Glomerular visceral epithelial cell (primary cell): ENCODE measurements at regions not wholly inside any gene's neighbourhood (a gene's known extent, or its start where the extent isn't known, plus 50 kb on each side); places are given as distances from the start of the nearest gene placed in this dataset.

Experiments used
- DNase-seq: peaks from one replicate; pipeline ENCODE4 v3.0.0-alpha.2; 2016; ENCODE audit errors: extremely low spot score

DNA sequence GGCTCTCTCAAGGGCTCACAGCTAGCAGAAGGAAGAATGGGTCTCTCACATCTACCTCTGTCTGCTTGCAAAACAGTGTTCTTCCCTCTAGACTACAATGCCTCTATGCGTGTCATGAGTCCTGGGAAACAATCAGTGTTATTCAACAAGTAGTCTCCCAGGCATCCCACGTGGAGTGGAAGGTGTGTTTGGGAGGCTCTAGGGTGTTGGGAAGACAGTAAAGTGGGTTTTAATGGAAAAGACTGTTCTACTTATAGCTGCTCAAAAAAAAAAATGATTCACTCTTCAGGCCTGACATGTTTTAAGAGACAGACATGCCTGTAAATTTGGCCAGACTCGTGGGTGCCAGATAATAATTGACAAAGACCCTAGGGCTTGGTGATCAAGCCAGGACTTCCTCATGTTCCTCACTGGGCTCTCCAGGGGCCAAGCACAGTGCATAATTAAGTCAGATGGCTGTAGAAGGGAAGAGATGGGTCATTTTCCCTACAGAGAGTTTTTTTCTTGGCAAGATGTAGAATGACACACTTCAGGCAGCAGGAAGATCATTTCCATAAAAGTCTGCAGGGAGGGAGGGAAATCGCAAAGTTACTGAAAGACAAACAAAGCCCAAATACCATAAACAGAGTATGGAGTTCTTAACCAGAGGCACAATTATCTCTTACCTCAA is 246.4 kb downstream of the ACTL7B start:
- DNase-seq: no peak

DNA sequence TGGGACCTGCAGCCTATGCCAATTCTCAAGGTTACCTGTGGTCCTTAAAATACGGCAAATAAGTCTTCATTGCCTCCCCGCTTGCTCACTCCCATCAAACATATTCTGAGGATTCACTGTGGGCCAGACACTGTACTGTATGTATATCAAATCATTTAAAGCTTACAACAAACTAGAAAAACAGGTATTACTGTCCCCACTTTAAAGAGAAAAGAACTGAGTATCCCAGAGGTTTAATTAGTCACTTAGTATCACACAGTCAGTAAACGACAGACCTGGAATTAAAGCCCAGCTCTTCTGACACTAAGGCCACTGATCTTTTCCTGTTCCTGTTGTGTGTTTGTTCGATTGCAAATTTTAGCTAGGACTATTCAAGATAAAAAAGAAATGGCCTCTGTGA is 248.2 kb downstream of the ACTL7B start:
- DNase-seq: no peak

- no peak for DNase-seq
These were observed 249.4 kb downstream of the ACTL7B start for GRCh38 chr9:108606401-108606800.

- no peak for DNase-seq
These were observed 252.6 kb downstream of the ACTL7B start for GRCh38 chr9:108603141-108603540.

DNA sequence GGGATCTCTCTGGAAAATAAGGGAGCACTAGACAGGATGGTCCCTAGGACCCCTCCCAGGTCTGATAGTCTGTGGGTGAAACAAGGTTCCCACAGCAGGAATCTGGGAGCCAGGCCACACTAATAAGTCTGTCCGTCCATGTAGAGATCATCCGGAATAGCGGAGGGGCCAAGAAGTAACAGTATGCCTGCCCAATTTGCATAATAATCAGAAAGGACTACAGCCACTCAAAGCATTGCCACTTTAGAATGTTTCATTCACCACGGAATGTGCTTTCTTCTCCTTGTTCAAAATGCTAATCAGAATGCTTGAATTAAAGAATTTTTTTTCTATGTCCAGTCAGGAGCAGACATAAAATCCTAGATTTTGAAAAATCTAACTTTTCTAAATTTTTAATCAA is 254.9 kb downstream of the ACTL7B start:
- no peak for DNase-seq

GRCh38 chr9:108599571-108599970 is 256.2 kb downstream of the ACTL7B start:
- DNase-seq: no peak

DNA sequence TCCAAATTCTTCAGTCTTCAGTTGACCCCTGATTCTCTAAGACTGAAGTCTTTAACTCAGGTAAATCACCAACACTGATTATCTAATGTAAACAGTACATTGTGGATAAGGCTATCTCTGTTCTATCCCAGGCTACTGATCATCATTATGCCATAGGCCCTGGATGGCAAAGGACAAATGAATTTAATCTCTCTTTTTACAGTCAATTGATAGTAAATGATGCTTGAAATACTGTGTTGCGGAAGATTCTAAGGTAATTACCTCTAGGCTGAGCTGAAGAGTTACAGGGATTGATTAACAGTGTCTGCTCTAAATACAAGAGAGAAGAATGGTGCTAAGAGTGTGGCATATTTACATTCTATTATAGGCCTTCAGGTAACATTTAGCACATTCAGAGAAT is 264.7 kb downstream of the ACTL7B start:
- no peak for DNase-seq

GRCh38 chr9:108588246-108588645 is 267.5 kb downstream of the ACTL7B start:
- no peak for DNase-seq

GRCh38 chr9:108586471-108587139 is 269.2 kb downstream of the ACTL7B start:
- DNase-seq: no peak

GRCh38 chr9:108584860-108585259 is 270.9 kb downstream of the ACTL7B start:
- no peak for DNase-seq

- DNase-seq: no peak
These were observed 273.1 kb downstream of the ACTL7B start for GRCh38 chr9:108582726-108583125.

- peak; percentile 53 for DNase-seq
These were observed 275.9 kb downstream of the ACTL7B start for GRCh38 chr9:108579757-108580439.

GRCh38 chr9:108575276-108575675 is 280.5 kb downstream of the ACTL7B start:
- no peak for DNase-seq

DNA sequence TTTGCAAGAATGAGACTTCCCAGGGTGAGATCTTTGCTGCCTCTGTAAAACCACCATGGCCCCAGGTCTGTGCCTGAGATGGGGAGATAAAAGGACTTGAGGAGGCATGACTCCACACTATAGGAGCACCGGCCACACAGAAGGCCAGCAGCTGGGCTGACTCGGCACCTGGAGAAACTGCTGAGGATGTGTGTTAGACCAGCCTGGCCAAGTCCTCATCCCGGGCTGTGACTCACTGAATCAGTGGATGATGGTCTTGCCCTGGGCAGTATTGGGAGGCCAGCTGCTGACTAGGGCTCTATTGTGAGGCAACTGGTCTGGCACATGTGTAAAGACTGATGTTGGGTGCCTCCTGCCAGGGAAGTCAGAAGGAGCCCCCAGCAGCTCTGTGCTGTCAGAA is 286.2 kb downstream of the ACTL7B start:
- DNase-seq: no peak

DNA sequence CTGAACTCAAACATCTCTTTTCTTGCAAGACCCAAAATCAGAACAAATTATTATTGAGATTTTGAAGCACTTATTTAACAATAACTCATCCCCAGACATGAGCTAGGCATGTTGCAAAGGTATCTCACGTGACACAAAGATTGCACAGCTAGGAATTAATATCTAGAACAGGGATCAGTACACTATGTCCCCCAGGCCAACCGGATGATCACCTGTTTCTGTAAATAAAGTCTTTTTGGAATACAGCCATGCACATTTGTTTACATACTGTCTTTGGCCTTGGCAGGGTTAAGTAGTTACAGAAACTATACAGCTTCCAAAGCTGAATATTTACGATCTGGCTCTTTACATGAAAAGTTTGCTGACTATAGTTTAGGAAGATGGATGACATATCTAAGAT is 287.7 kb downstream of the ACTL7B start:
- DNase-seq: no peak

- no peak for DNase-seq
These were observed 288.2 kb downstream of the ACTL7B start for GRCh38 chr9:108567571-108567970.

DNA sequence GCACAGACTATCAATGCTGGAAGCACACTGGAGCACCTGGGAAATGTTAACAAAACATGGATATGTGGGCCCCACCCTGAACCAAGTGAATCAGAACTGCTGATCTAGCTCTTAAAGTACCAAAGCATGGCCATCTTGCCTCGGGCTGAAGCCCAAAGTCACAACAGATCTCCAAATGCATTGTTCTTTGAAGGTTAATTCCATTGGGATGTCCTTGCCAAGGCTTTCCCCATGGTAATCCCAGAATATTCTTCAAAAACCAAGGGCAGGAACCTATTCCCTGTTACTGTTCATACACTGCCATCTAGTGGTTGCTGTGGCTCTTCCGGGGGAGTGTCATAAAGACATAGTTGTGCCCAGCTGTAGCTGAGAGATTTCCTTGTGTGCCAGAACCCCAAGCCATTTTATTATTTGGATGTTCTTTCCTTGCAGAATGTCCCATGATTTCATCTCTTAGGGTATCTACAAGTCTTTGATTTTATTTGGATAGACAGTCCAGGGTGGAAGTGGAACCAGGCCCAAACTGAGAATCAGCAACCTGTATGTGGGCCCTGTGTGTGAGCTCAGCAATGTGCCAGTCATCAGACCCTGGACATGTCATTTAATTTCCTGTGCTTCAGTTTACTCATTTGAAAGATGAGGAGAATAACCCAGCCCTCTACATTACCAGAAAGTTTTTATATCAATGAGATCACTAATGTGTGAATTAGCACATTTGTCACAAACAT is 290.0 kb downstream of the ACTL7B start:
- peak; percentile 80 for DNase-seq

- DNase-seq: no peak
These were observed 293.6 kb downstream of the ACTL7B start for GRCh38 chr9:108562176-108562575.

- DNase-seq: no peak
These were observed 296.4 kb downstream of the ACTL7B start for GRCh38 chr9:108559432-108559831.

- DNase-seq: no peak
These were observed 301.0 kb downstream of the ACTL7B start for GRCh38 chr9:108554831-108555230.

DNA sequence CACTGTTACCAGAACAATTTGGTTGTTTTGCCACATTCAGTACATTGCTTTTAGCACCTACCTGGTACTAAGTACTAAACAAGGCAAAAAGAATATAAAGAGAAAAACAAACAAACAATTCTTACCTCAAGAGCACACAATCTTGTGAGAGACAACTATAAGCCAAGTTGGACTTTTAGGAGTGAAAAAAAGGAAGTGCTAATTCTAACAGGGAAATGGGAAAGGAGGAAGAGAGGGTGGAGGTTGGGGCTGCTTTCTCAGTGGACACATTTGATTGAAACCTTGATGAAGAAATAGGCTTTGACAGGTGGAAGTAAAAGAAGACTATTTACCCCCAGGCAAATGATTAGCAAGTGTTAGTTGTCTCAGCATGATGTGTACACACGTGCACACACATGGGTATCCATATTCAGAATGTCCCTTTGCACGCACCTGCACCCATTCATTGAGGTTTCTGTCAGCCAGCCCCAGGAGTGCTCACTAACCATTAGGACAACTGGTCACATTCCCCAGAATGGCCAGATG is 302.6 kb downstream of the ACTL7B start:
- DNase-seq: no peak

- DNase-seq: no peak
These were observed 303.2 kb downstream of the ACTL7B start for GRCh38 chr9:108552459-108553040.
